ENCODE measurements at regions not wholly inside any gene's neighbourhood (a gene's known extent, or its start where the extent isn't known, plus 50 kb on each side); places are given as distances from the start of the nearest gene placed in this dataset.

DNA sequence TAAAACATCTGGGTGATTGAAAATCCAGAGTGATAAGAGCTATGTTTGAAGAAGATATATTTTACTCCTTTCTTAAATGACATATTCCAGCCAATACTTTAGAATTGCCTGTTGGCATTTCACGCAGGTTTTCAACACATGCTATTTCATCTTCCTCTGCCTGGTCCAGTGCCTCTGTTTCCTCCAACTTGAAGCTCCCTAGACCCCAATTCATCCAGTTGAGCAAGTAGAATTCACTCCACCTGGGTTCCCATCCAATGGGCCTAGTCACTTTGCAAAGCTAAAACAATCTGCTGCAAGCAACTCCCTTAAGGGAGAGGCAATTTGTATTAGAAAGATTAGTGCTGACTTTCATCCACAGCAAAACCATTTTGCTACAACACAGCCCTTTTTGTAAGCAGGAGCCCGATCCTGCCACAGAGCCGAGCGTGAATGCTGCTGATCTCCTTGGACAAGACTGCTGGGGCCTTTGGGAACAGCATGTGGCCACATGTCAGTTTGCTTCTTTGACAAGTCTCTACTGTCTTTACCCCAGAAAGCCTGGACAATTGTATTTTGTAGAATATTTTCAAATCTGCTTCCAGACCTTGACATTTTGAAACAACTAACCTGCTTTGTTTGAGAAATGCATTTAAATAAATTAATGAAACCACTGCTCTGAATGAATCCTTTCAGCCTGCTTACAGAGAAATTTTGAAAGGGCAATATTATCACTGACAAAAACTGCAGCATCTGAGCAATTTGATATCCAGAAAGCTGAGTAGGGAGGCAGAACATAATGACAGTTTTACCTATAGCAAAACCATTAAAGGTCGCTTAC, 259.1 kb downstream of the TDRD15 start:
- no peaks in the 10 kb centered on the region for H3K36me3 ChIP-seq
- no peak overlapping the region for H3K27ac ChIP-seq
- no peak overlapping the region for H3K4me3 ChIP-seq
- no peaks in the 10 kb centered on the region for H3K27me3 ChIP-seq
- no peak for TF ChIP-seq POLR2A (IDR thresholded peaks at IDR 0.05)
- TF ChIP-seq, protein P1, sequence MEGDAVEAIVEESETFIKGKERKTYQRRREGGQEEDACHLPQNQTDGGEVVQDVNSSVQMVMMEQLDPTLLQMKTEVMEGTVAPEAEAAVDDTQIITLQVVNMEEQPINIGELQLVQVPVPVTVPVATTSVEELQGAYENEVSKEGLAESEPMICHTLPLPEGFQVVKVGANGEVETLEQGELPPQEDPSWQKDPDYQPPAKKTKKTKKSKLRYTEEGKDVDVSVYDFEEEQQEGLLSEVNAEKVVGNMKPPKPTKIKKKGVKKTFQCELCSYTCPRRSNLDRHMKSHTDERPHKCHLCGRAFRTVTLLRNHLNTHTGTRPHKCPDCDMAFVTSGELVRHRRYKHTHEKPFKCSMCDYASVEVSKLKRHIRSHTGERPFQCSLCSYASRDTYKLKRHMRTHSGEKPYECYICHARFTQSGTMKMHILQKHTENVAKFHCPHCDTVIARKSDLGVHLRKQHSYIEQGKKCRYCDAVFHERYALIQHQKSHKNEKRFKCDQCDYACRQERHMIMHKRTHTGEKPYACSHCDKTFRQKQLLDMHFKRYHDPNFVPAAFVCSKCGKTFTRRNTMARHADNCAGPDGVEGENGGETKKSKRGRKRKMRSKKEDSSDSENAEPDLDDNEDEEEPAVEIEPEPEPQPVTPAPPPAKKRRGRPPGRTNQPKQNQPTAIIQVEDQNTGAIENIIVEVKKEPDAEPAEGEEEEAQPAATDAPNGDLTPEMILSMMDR (IDR thresholded peaks at IDR 0.05) = no peak
- TF ChIP-seq POLR2AphosphoS5 (IDR thresholded peaks at IDR 0.05; ENCODE audit: insufficient read depth in 1 of 2, low read depth in 1 of 2) = no peak
- DNase-seq (ENCODE audit: extremely low spot score in 2 of 2) = no peak
- H3K9me3 ChIP-seq = no peaks in the 10 kb centered on the region
- no peaks in the 10 kb centered on the region for H3K4me1 ChIP-seq
- intact Hi-C loops (cut with DNase I) = no loop called here

DNA sequence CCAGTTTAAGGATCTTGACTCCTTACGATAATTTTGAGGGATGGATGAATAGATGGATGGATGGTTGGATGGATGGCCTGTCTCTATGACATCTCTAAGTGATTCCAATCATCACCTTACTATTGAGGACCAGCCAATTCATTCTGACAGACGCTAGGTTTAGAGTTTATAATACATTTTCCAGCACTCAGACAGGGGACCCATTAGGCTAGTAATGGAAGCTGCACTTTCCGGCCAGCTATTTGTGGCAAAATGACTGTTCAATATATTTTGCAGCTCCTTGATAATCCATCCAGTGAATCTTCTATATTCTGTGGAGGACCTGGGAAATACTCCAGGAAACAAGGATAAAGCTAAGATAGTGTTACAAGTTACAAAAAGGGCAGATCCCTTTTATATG, 262.9 kb downstream of the TDRD15 start:
- DNase-seq (ENCODE audit: extremely low spot score in 2 of 2) = no peak
- no peaks in the 10 kb centered on the region for H3K9me3 ChIP-seq
- no peaks in the 10 kb centered on the region for H3K27me3 ChIP-seq
- H3K4me1 ChIP-seq = no peaks in the 10 kb centered on the region
- H3K4me3 ChIP-seq = no peak overlapping the region
- intact Hi-C loops (cut with DNase I) = no loop called here
- H3K27ac ChIP-seq = no peak overlapping the region
- TF ChIP-seq, protein P1 (IDR thresholded peaks at IDR 0.05) = no peak
- TF ChIP-seq POLR2A (IDR thresholded peaks at IDR 0.05) (no peak), POLR2AphosphoS5 (IDR thresholded peaks at IDR 0.05; ENCODE audit: insufficient read depth in 1 of 2, low read depth in 1 of 2) (no peak)
- no peaks in the 10 kb centered on the region for H3K36me3 ChIP-seq

DNA sequence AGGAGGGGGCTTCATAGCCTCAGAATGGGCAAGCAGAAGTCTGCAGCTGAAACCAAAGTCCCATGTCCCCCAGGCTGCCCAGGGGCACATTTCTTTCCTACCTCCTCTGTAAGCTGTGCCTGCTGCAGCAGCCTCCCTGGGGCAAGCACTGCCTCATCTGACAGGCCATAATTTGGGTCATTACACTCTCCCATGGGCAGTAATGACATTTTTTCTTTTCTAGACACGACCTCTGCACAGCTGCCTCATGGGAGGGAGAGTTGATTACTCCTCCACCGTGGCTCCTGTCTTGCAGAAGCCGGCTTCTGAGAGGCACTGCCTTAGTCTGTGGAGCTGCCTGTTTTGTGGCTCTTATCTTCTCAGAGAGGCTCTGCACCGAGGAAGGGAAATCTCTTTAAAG, 268.9 kb downstream of the TDRD15 start:
- no peak for DNase-seq (ENCODE audit: extremely low spot score in 2 of 2)
- H3K4me1 ChIP-seq = no peaks in the 10 kb centered on the region
- intact Hi-C loops (cut with DNase I) = no loop called here
- no peaks in the 10 kb centered on the region for H3K36me3 ChIP-seq
- TF ChIP-seq POLR2AphosphoS5 (IDR thresholded peaks at IDR 0.05; ENCODE audit: insufficient read depth in 1 of 2, low read depth in 1 of 2) (no peak), POLR2A (IDR thresholded peaks at IDR 0.05) (no peak)
- TF ChIP-seq, protein P1 (IDR thresholded peaks at IDR 0.05) = no peak
- H3K4me3 ChIP-seq = no peak overlapping the region
- no peaks in the 10 kb centered on the region for H3K9me3 ChIP-seq
- H3K27me3 ChIP-seq = no peaks in the 10 kb centered on the region
- H3K27ac ChIP-seq = no peak overlapping the region

DNA sequence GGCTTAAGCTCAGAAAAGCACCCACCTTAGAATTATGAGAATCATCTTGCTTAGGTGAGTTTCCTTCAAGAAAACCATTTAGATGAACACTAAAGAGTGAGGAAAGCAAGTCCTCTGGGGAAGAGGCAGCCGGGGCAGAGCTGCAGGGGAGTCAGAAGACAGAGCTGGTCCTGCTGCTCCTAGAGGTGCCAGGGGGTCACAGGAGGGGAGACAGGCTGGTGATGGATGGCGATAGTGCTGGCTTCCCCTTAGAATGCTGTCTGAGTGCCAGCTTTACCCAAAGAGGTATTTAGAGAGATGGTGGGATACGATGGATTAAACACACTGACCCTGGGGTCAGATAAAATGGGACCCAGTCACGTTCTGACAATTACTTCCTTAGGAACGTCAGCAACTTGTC, 269.4 kb downstream of the TDRD15 start:
- no peak for DNase-seq (ENCODE audit: extremely low spot score in 2 of 2)
- no peaks in the 10 kb centered on the region for H3K27me3 ChIP-seq
- TF ChIP-seq POLR2AphosphoS5 (IDR thresholded peaks at IDR 0.05; ENCODE audit: insufficient read depth in 1 of 2, low read depth in 1 of 2) = no peak
- TF ChIP-seq, protein P1 (IDR thresholded peaks at IDR 0.05) = no peak
- no peak for TF ChIP-seq POLR2A (IDR thresholded peaks at IDR 0.05)
- H3K36me3 ChIP-seq = no peaks in the 10 kb centered on the region
- intact Hi-C loops (cut with DNase I) = no loop called here
- H3K4me3 ChIP-seq = no peak overlapping the region
- H3K4me1 ChIP-seq = no peaks in the 10 kb centered on the region
- no peaks in the 10 kb centered on the region for H3K9me3 ChIP-seq
- no peak overlapping the region for H3K27ac ChIP-seq

DNA sequence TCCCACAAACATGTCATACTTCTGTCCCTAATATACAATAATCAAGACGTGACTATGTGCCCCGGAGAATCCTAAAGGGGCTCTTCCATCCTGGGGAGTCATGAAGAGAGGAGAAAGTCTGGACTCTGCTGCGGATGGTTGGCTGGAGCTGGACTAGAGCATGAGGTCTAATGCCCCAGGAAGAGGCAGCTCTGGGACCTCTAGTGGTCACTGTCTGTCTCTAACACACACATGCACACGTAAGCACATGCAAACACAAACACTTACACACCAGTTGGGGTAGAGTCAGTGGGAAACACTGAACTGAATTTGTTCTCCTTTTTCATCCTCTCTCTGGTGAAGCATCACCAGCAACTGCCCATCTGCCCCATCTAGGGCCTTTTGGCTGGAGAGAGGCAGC, 271.6 kb downstream of the TDRD15 start:
- DNase-seq (ENCODE audit: extremely low spot score in 2 of 2) = no peak
- Histone ChIP-seq H3K27ac (no peak overlapping the region), H3K9me3 (no peaks in the 10 kb centered on the region), H3K4me3 (no peak overlapping the region), H3K4me1 (no peaks in the 10 kb centered on the region), H3K36me3 (no peaks in the 10 kb centered on the region), H3K27me3 (no peaks in the 10 kb centered on the region)
- intact Hi-C loops (cut with DNase I) = no loop called here
- no peak for TF ChIP-seq POLR2A (IDR thresholded peaks at IDR 0.05)
- TF ChIP-seq POLR2AphosphoS5 (IDR thresholded peaks at IDR 0.05; ENCODE audit: insufficient read depth in 1 of 2, low read depth in 1 of 2) = no peak
- TF ChIP-seq, protein P1 (IDR thresholded peaks at IDR 0.05) = no peak

All from vagina (tissue), 2 donors.